Heart left ventricle (tissue), 13 donors: ENCODE measurements at regions not wholly inside any gene's neighbourhood (a gene's known extent, or its start where the extent isn't known, plus 50 kb on each side); places are given as distances from the start of the nearest gene placed in this dataset.

ENCODE experiments used
- CTCF ChIP-seq, 12 donors: fragments of 200-600 bp; sonication (generic) in 4 of 12; IDR thresholded peaks; one replicate each; pipeline versions ENCODE4 v1.5.0 to v1.8.0; 2018 to 2022; ENCODE audit warnings: antibody characterized with exemption in 12 of 12, mild to moderate bottlenecking in 5 of 12
- POLR2A ChIP-seq, 2 donors: fragments of 450-650 bp; IDR thresholded peaks; one replicate each; pipeline ENCODE4 v1.6.1; 2017; ENCODE audit warnings: antibody characterized with exemption in 2 of 2, mild to moderate bottlenecking in 2 of 2, moderate library complexity in 2 of 2
- donor health status: ischemic (EF 13 %, LVEDD 7.1; RV severe dilation, severe dysfunction).
- donor health status: DM: no; HTN: yes; CAD: no.
- donor health status: DM: no; HTN: no; CAD: no.
- donor health status: ischemic (EF 25% LVEDD 6.9; RV normal size, moderate dysfunction).
- donor health status: ischemic (EF 25% LVEDD 5.7; RV mildly dilated, moderate dysfunction).
- donor health status: ischemic (EF 35%, LVEDD 5.7; RV mildly dilated, moderate dysfunction).
- donor health status: nonischemic (EF 11% LVEDD 7.7; RV severe dilation, severe dysfunction).
- donor health status: DM: yes; HTN: yes; CAD: no.
- donor health status: PGD.
- donor health status: ischemic (EF 29% LVEDD 5.4; RV normal size, mild dysfunction).
- donor health status: nonischemic (EF 23%, LVEDD 6.1; RV moderate dilation, normal function).

DNA sequence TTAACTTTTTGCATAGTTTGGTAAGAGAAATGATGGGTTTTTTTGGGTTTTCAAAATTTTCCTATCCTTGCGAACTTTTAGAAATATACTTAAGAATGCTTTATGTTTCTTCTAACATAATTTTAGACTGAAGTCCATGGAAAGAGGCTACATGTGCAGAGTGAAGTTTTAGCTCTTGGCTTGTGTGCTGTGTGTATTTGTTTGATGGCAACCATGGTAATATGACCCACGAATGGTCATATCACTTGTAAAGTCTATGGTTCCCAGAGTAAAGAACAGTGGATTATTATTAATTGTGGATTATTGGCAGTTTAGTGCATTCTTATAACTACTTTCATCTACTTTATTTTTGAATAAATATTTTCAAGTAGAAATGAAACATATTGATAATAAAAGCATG is 124.0 kb upstream of the GOLGA6L4 start:
- TF ChIP-seq CTCF (IDR thresholded peaks at IDR 0.05) (no peak), POLR2A (IDR thresholded peaks at IDR 0.05) (no peak)
